SIG-M5 treated with dmso at 0.1 percent for 504 hours (cell line): ENCODE measurements at regions not wholly inside any gene's neighbourhood (a gene's known extent, or its start where the extent isn't known, plus 50 kb on each side); places are given as distances from the start of the nearest gene placed in this dataset.

Experiments
- DNase-seq: peaks from one replicate; lab custom pipeline; 2025; ENCODE audit not compliant: unreplicated experiment; lab: John Stamatoyannopoulos, UW

- DNase-seq, result no peak
Measured at GRCh38 chr2:9681427-9681817, 50.6 kb upstream of the YWHAQ start.

- no peak for DNase-seq
Measured at GRCh38 chr2:9685637-9686036, 54.8 kb upstream of the YWHAQ start.

GRCh38 chr2:9686061-9686460 is 55.3 kb upstream of the YWHAQ start:
- no peak for DNase-seq

GRCh38 chr2:9690252-9690651 is 59.5 kb upstream of the YWHAQ start:
- no peak for DNase-seq

- DNase-seq, result no peak
Measured at GRCh38 chr2:9690716-9691498, 60.1 kb upstream of the YWHAQ start.

GRCh38 chr2:9692456-9693195 is 61.8 kb upstream of the YWHAQ start:
- DNase-seq, result no peak

- peak; percentile 79 for DNase-seq
Measured at GRCh38 chr2:9693196-9693491, 62.3 kb upstream of the YWHAQ start.

- DNase-seq, result no peak
Measured at GRCh38 chr2:9693646-9694045, 62.8 kb upstream of the YWHAQ start.

- DNase-seq, result no peak
Measured at GRCh38 chr2:9694661-9695234, 64.0 kb upstream of the YWHAQ start.

- DNase-seq, result no peak
Measured at GRCh38 chr2:9695941-9696340, 65.1 kb upstream of the YWHAQ start.

GRCh38 chr2:9696731-9697130 is 65.9 kb upstream of the YWHAQ start:
- DNase-seq, result no peak

- DNase-seq, result no peak
Measured at GRCh38 chr2:9697909-9698308, 67.1 kb upstream of the YWHAQ start.

- DNase-seq, result no peak
Measured at GRCh38 chr2:9699139-9700108, 68.6 kb upstream of the YWHAQ start.

- no peak for DNase-seq
Measured at GRCh38 chr2:9700109-9700495, 69.3 kb upstream of the YWHAQ start.

GRCh38 chr2:9702604-9703084 is 71.8 kb upstream of the YWHAQ start:
- no peak for DNase-seq

GRCh38 chr2:9703085-9703678 is 72.4 kb upstream of the YWHAQ start:
- no peak for DNase-seq

- DNase-seq, result peak; percentile 72
Measured at GRCh38 chr2:9703701-9704221, 73.0 kb upstream of the YWHAQ start.

GRCh38 chr2:9704600-9704999 is 73.8 kb upstream of the YWHAQ start:
- DNase-seq, result no peak

GRCh38 chr2:9705196-9705595 is 74.4 kb upstream of the YWHAQ start:
- DNase-seq, result no peak

- DNase-seq, result no peak
Measured at GRCh38 chr2:9707008-9707407, 76.2 kb upstream of the YWHAQ start.
